Thyroid gland (tissue), 4 donors: ENCODE measurements at regions not wholly inside any gene's neighbourhood (a gene's known extent, or its start where the extent isn't known, plus 50 kb on each side); places are given as distances from the start of the nearest gene placed in this dataset.

ENCODE experiments used
- CTCF ChIP-seq, 6 experiments: fragments of 200-600 bp in 3 of 6; fragments of 450-650 bp in 3 of 6; sonication (generic) in 3 of 6; IDR thresholded peaks; one replicate each; pipeline ENCODE4 v1.5.1; 2016 to 2019; ENCODE audit warnings: antibody characterized with exemption in 6 of 6, mild to moderate bottlenecking in 2 of 6, inconsistent platforms in 1 of 6, moderate library complexity in 1 of 6
- POLR2A ChIP-seq, 2 donors: fragments of 450-650 bp; IDR thresholded peaks; one replicate each; pipeline ENCODE4 v1.6.1; 2017; ENCODE audit warnings: antibody characterized with exemption in 2 of 2, mild to moderate bottlenecking in 2 of 2, moderate library complexity in 1 of 2

DNA sequence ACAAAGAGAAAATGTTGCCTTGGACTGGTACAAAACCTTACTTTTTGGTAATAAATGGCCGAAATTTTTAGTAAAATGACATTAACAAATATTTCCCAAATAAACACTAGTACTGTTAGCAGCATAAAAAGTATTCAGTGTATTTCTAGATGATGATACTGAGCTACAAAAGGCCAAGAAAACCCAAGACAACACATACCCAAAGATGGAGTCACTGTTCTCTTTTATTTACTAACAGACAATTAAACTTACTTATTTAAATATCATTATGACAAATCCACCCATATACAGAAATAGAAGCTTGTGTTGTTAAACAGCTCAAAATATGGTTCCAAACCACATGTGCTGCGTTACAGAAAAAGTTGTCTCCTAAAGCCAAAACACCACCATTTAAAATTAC lies 239.9 kb downstream of the ZEB2 start:
- no peak for TF ChIP-seq CTCF (IDR thresholded peaks at IDR 0.05)
- TF ChIP-seq POLR2A (IDR thresholded peaks at IDR 0.05) = no peak
